Neural progenitor cell (in vitro differentiated cells): ENCODE measurements at regions not wholly inside any gene's neighbourhood (a gene's known extent, or its start where the extent isn't known, plus 50 kb on each side); places are given as distances from the start of the nearest gene placed in this dataset.

Experiments used
- CTCF ChIP-seq: fragments of 200-600 bp; sonication (generic); IDR thresholded peaks from 2 replicates; pipeline ENCODE4 v1.5.1; 2017; ENCODE audit warnings: antibody characterized with exemption, mild to moderate bottlenecking
- EZH2phosphoT487 ChIP-seq: fragments of 200-600 bp; sonication (generic); IDR thresholded peaks from 2 replicates; pipeline ENCODE4 v1.6.1; 2017; ENCODE audit warnings: antibody characterized with exemption

- no peak for TF ChIP-seq EZH2phosphoT487
- TF ChIP-seq CTCF: no peak
Observed at GRCh38 chr22:25484521-25485315, 79.8 kb upstream of the GRK3 start.
